ENCODE measurements at regions not wholly inside any gene's neighbourhood (a gene's known extent, or its start where the extent isn't known, plus 50 kb on each side); places are given as distances from the start of the nearest gene placed in this dataset.
"Not testable (repeated sequence)": the region's sequence is repeated elsewhere in the genome, so short reads cannot be mapped to it uniquely, and the experiment has no call there.

DNA sequence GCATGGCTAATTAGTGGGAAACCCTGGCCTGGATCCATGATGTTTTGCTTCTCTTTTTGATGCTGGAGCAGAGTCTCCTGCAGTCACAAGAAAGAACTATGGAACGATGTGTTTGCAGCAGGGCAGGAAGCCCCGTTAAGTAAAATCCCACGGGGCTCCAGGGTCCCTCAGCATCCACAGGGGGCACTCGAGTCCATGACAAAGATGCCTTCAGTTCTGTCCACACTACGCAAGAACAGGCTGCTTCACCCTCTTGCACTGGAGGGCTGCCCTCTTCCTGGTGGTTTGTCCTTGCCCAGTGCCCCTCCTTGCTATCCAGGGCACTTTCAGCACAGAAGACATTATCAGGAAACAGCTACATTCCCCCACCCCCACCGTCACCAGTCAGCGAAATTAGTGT is 196.9 kb downstream of the POTED start:
- not testable (repeated sequence) for DNase-seq

DNA sequence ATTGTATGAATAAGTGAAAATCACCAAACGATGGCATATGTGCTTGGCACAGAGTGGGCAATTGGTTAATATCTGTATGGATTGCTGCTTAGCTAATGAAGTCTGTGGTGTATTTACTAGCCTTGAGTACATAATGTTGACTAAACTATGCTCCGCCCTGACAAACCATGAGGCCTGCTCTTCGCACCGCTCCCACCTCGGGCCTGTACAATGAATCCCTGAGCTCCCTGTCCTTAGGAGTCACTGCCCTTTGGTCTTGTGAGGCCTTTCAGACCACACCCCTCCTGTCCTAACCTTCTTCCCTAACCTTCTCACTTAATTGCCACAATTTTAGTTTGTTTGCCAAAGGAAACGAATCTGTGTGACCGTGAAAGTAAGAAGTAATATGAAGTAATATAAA is 193.2 kb downstream of the POTED start:
- not testable (repeated sequence) for DNase-seq

Measured in NCI-H2107 (cell line).